HepG2 (cell line): ENCODE measurements at regions not wholly inside any gene's neighbourhood (a gene's known extent, or its start where the extent isn't known, plus 50 kb on each side); places are given as distances from the start of the nearest gene placed in this dataset.

Experiments used
- ATAC-seq: fragments of 200-7000 bp; cut with Tn5 transposase; 3 replicates; pipeline ENCODE4 v1.9.1; 2020; ENCODE audit warnings: mild to moderate bottlenecking, moderate library complexity
- BruUV-seq: library from RNA; stranded (reverse); fragments of 400-500 nt; replicated peaks from 2 replicates; lab custom pipeline; 2021; lab: Mats Ljungman, UMichigan
- CTCF ChIA-PET: fragments of 300-600 bp; formaldehyde crosslinking; extraction: SDS; loops from one replicate; lab custom pipeline; 2021; ENCODE audit warnings: low total read pairs, inconsistent platforms, low intra/inter-chr PET ratio; lab: Yijun Ruan, JAX
- POLR2A ChIA-PET: fragments of 350-600 bp; sonication (Branson Sonifier 250); formaldehyde crosslinking; loops from one replicate; lab custom pipeline; 2020; ENCODE audit warnings: antibody characterized with exemption, inconsistent platforms; lab: Yijun Ruan, JAX
- DNase-seq: peaks from one replicate; pipeline ENCODE4 v3.0.0-alpha.2; 2015; ENCODE audit warnings: low spot score
- FAIRE-seq: peaks from 3 replicates; lab custom pipeline; 2011; peaks lifted over from hg19 to GRCh38; lab: Jason Lieb, UNC
- H2AFZ ChIP-seq: one replicate; pipeline ENCODE4 v1.6.1; 2011; ENCODE audit warnings: low read length, inconsistent platforms
- H3K27ac ChIP-seq: fragments of 300-600 bp; 3 replicates; pipeline ENCODE4 v1.8.0; 2011; ENCODE audit warnings: mixed run types, mild to moderate bottlenecking, mixed read lengths, low read length, inconsistent platforms; ENCODE audit not compliant: insufficient read depth; ENCODE audit errors: extremely low read length
- H3K27me3 ChIP-seq, 2 experiments: fragments of 200-600 bp in 1 of 2; 2 replicates in 1 of 2; 3 replicates in 1 of 2; pipeline versions ENCODE4 v1.6.0 to v1.8.0; 2011; ENCODE audit warnings: low read length in 2 of 2, mild to moderate bottlenecking in 2 of 2, moderate library complexity in 2 of 2, inconsistent platforms in 1 of 2; ENCODE audit not compliant: insufficient read depth in 2 of 2, control insufficient read depth in 1 of 2
- H3K36me3 ChIP-seq, 2 experiments: fragments of 200-600 bp in 1 of 2; replicated peaks in 1 of 2; 2 replicates in 1 of 2; 3 replicates in 1 of 2; pipeline versions ENCODE4 v1.5.1 to v1.8.0; 2011; ENCODE audit warnings: low read length in 2 of 2, inconsistent platforms in 1 of 2; ENCODE audit not compliant: insufficient read depth in 2 of 2, control insufficient read depth in 1 of 2
- H3K4me1 ChIP-seq: 2 replicates; pipeline ENCODE4 v1.5.1; 2012; ENCODE audit warnings: low read length, inconsistent platforms; ENCODE audit not compliant: insufficient read depth
- H3K4me2 ChIP-seq: 2 replicates; pipeline ENCODE4 v1.6.0; 2011; ENCODE audit warnings: low read depth, low read length, inconsistent platforms
- H3K4me3 ChIP-seq, 3 experiments: fragments of 200-600 bp in 1 of 3; sonication (generic), shearing (Covaris generic) in 1 of 3; replicated peaks in 1 of 3; 2 replicates each; pipeline ENCODE4 v1.5.1; 2011 to 2016; ENCODE audit warnings: low read length in 3 of 3, inconsistent platforms in 2 of 3, low read depth in 2 of 3, mild to moderate bottlenecking in 2 of 3, control low read depth in 1 of 3, mixed read lengths in 1 of 3; ENCODE audit not compliant: insufficient read depth in 1 of 3
- H3K79me2 ChIP-seq: one replicate; pipeline ENCODE4 v1.6.1; 2011; ENCODE audit warnings: low read length, inconsistent platforms; ENCODE audit not compliant: insufficient read depth
- H3K9ac ChIP-seq: 2 replicates; pipeline ENCODE4 v1.6.0; 2011; ENCODE audit warnings: mild to moderate bottlenecking, low read depth, low read length, inconsistent platforms; ENCODE audit not compliant: insufficient read depth
- H3K9me3 ChIP-seq: 2 replicates; pipeline ENCODE4 v1.5.1; 2012; ENCODE audit warnings: mild to moderate bottlenecking, low read length
- H4K20me1 ChIP-seq: 2 replicates; pipeline ENCODE4 v1.6.0; 2011; ENCODE audit warnings: inconsistent platforms, mild to moderate bottlenecking, low read length, moderate library complexity; ENCODE audit not compliant: insufficient read depth
- CHD2 ChIP-seq: IDR thresholded peaks from 2 replicates; pipeline ENCODE4 v1.6.1; 2011; ENCODE audit warnings: low read depth, low read length, improper control_type of control experiment
- CREB1 ChIP-seq, 2 experiments: fragments of 450-650 bp in 1 of 2; IDR thresholded peaks; 2 replicates each; pipeline ENCODE4 v1.6.1; 2016 to 2017; ENCODE audit warnings: control low read depth in 1 of 2, mild to moderate bottlenecking in 1 of 2, missing compliant biosample characterization in 1 of 2, missing genetic modification characterization in 1 of 2
- HDAC6 ChIP-seq: fragments of 200-600 bp; sonication (generic); IDR thresholded peaks from 2 replicates; pipeline ENCODE4 v1.7.0; 2017; ENCODE audit warnings: mild to moderate bottlenecking, antibody characterized with exemption, low read length, low read depth
- LRRFIP1 ChIP-seq: sonication (generic); formaldehyde crosslinking; conservative IDR thresholded peaks from 2 replicates; pipeline ENCODE4 v1.4.0; 2020; ENCODE audit warnings: missing genetic modification reagents
- ZFP36L1 ChIP-seq: sonication (generic); formaldehyde crosslinking; IDR thresholded peaks from 2 replicates; pipeline ENCODE4 v1.8.0; 2022; ENCODE audit warnings: mild to moderate bottlenecking, missing genetic modification reagents, moderate library complexity
- ZNF414 ChIP-seq: sonication (generic); formaldehyde crosslinking; IDR thresholded peaks from 2 replicates; pipeline ENCODE4 v1.5.0; 2020; ENCODE audit warnings: missing genetic modification reagents
- ZNF773 ChIP-seq: sonication (generic); formaldehyde crosslinking; IDR thresholded peaks from 2 replicates; pipeline ENCODE4 v1.4.0; 2020; ENCODE audit warnings: missing genetic modification reagents, borderline replicate concordance
- ZSCAN25 ChIP-seq: sonication (generic); formaldehyde crosslinking; IDR thresholded peaks from 2 replicates; pipeline ENCODE4 v1.8.0; 2022; ENCODE audit warnings: mild to moderate bottlenecking, missing genetic modification reagents
- whole genome bisulfite sequencing: methylation state at CpG from one replicate; pipeline ENCODE4 v1.1.6; 2017; ENCODE audit warnings: low lambda C conversion rate; 5-methylcytosine and 5-hydroxymethylcytosine counted together
- in situ Hi-C: cut with HindIII; loops from 2 replicates; pipeline ENCODE4 v1.10.0; 2017; ENCODE audit warnings: low pct_unique_long_range_greater_than_20kb; ENCODE audit not compliant: extremely low pct_ligation_motif_present
- intact Hi-C: fragments of 100-400 bp; cut with micrococcal nuclease; formaldehyde crosslinking; loops from one replicate; pipeline ENCODE4 v1.10.0; 2022; ENCODE audit not compliant: unreplicated experiment
- TF ChIP-seq, protein P1 (sequence below): sonication (generic); formaldehyde crosslinking; IDR thresholded peaks from 2 replicates; pipeline ENCODE4 v1.4.0; 2020; ENCODE audit warnings: mild to moderate bottlenecking, missing genetic modification reagents, borderline replicate concordance
- TF ChIP-seq, protein P2 (sequence below): sonication (generic); formaldehyde crosslinking; IDR thresholded peaks from 2 replicates; pipeline ENCODE4 v1.8.0; 2022; ENCODE audit warnings: low read depth, missing genetic modification reagents

DNA sequence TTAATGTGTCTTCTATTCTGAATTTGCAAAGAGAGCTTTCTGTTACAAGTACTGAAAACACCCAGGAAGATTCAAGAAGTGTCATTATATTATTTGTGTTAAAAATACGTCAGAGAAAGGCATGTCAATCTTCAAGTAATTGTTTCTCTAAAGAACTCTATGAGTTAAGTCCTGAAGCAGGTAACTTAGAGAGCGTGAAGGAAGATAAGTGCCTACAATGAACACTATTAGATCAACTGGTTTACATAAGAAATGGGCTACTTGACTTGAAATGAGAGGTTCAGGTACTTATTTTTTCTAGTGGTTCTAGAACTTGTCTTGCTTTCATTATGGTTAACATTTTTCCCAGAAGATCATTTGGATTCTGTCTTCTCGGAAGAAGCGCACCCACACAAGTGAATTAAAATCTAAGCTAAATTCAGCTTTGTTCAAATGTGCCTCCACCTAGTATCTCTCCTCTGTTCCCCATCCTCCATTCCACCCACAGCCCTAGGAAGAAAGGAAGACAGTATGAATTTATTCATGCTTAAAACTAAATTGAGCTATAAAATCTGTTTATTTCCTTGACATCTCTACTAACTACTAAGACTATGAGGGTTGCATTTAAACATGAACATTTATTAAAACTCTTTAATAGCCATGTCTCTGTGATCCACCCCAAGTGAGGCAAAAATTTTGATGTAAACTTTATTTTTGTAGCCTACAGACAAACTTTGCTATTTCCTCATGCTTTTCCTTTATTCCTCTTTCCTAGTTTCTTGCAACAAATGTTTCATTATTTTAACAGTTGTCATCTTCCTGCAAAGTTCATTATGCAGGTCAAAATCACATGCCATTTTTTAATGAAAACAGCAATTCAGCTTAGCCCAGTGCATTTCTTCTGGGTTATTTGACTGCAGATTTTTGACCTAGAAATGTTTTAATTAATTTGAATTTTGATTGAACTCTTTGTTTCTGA is 206.8 kb downstream of the KCNJ2 start:
- Histone ChIP-seq H3K4me3 (no peak overlapping the region), H3K9me3 (peaks cover 74% of the 10 kb centered on the region), H3K9ac (no peak overlapping the region), H3K27me3 (no peaks in the 10 kb centered on the region), H4K20me1 (no peaks in the 10 kb centered on the region), H3K79me2 (no peaks in the 10 kb centered on the region), H3K27ac (no peak overlapping the region), H3K4me1 (no peaks in the 10 kb centered on the region), H3K4me2 (no peak overlapping the region), H2AFZ (no peak overlapping the region)
- ATAC-seq, result no peak
- in situ Hi-C loops, result no loop called here
- no peak for DNase-seq
- intact Hi-C loops, result no loop called here
- BruUV-seq, result no TSS peak
- POLR2A ChIA-PET, result no interaction called here
- WGBS, result 16% methylated on average over 4 of the region's 4 CpGs
- CTCF ChIA-PET, result no interaction called here
- TF ChIP-seq CREB1 (IDR thresholded peaks at IDR 0.05) (0 out of 2 replicates have a peak, but pooled peaks have one; percentile 11), CREB1 (CRISPR knock-in tag; IDR thresholded peaks at IDR 0.05) (no peak), ZSCAN25 (CRISPR knock-in tag) (no peak)
- TF ChIP-seq, all 625 proteins: peak for 1
- FAIRE-seq, result no peak
- no peaks in the 10 kb centered on the region for H3K36me3 ChIP-seq

- peaks cover 78% of the 10 kb centered on the region for H3K9me3 ChIP-seq
- H3K4me3 ChIP-seq, result no peak overlapping the region
- no peaks in the 10 kb centered on the region for H3K79me2 ChIP-seq
- 20% methylated on average over 4 of the region's 4 CpGs for WGBS
- no peak for FAIRE-seq
- no peak overlapping the region for H3K4me2 ChIP-seq
- CTCF ChIA-PET, result no interaction called here
- H3K36me3 ChIP-seq, result no peaks in the 10 kb centered on the region
- no peaks in the 10 kb centered on the region for H4K20me1 ChIP-seq
- in situ Hi-C loops (no loop called here), intact Hi-C loops (no loop called here)
- no peak overlapping the region for H3K27ac ChIP-seq
- no peaks in the 10 kb centered on the region for H3K4me1 ChIP-seq
- ATAC-seq, result no peak
- no peak overlapping the region for H2AFZ ChIP-seq
- no peaks in the 10 kb centered on the region for H3K27me3 ChIP-seq
- H3K9ac ChIP-seq, result no peak overlapping the region
- DNase-seq, result no peak
- POLR2A ChIA-PET, result no interaction called here
- BruUV-seq, result no TSS peak
- TF ChIP-seq, protein P1, sequence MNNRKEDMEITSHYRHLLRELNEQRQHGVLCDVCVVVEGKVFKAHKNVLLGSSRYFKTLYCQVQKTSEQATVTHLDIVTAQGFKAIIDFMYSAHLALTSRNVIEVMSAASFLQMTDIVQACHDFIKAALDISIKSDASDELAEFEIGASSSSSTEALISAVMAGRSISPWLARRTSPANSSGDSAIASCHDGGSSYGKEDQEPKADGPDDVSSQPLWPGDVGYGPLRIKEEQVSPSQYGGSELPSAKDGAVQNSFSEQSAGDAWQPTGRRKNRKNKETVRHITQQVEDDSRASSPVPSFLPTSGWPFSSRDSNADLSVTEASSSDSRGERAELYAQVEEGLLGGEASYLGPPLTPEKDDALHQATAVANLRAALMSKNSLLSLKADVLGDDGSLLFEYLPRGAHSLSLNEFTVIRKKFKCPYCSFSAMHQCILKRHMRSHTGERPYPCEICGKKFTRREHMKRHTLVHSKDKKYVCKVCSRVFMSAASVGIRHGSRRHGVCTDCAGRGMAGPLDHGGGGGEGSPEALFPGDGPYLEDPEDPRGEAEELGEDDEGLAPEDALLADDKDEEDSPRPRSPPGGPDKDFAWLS (CRISPR knock-in tag), result no peak
- TF ChIP-seq ZFP36L1 (no peak), ZNF414 (CRISPR knock-in tag) (no peak), HDAC6 (no peak), ZNF773 (CRISPR knock-in tag) (no peak), CHD2 (no peak), LRRFIP1 (CRISPR knock-in tag) (no peak)
- TF ChIP-seq, protein P2, sequence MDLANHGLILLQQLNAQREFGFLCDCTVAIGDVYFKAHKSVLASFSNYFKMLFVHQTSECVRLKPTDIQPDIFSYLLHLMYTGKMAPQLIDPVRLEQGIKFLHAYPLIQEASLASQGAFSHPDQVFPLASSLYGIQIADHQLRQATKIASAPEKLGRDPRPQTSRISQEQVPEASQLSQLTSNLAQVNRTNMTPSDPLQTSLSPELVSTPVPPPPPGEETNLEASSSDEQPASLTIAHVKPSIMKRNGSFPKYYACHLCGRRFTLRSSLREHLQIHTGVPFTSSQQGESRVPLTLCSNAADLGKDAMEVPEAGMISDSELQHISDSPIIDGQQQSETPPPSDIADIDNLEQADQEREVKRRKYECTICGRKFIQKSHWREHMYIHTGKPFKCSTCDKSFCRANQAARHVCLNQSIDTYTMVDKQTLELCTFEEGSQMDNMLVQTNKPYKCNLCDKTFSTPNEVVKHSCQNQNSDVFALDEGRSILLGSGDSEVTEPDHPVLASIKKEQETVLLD (CRISPR knock-in tag), result no peak
Observed at GRCh38 chr17:70377654-70378053, 208.3 kb downstream of the KCNJ2 start.
